ENCODE measurements at regions not wholly inside any gene's neighbourhood (a gene's known extent, or its start where the extent isn't known, plus 50 kb on each side); places are given as distances from the start of the nearest gene placed in this dataset.

- TF ChIP-seq CTCF (IDR thresholded peaks at IDR 0.05; ENCODE audit: insufficient read depth, low read length, poor library complexity, severe bottlenecking) (no peak), EZH2phosphoT487 (conservative IDR thresholded peaks at IDR 0.05; ENCODE audit: low read length) (no peak)
Observed at GRCh38 chr1:209491496-209491895, 92.0 kb upstream of the CAMK1G start.

All from SU-DHL-6 (cell line).